ENCODE measurements at regions not wholly inside any gene's neighbourhood (a gene's known extent, or its start where the extent isn't known, plus 50 kb on each side); places are given as distances from the start of the nearest gene placed in this dataset.

DNA sequence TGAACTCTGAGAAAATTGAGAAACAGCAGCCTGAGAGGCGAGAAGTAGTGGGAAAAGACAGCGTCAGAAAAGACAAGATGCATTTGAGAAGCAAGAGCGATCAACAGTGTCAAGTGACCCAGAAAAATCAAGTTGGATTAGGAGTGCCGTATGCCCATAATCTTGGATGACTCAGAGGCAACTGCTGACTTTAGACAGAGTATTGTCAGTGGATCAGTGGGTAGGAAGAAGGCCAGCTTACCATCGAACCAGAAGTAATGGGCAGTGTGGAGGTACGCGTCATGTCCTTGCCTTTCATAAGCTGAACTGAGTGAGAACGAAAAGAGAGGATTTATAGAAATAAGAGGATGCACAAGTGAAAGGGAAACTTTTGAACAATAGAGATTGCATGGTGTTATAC lies 151.0 kb upstream of the NAV3 start:
- Histone ChIP-seq H3K27ac (ENCODE audit: low read length) (no peak overlapping the region), H3K27me3 (ENCODE audit: low read depth, low read length) (no peaks in the 10 kb centered on the region), H3K36me3 (ENCODE audit: control insufficient read depth in 1 of 2, insufficient read depth in 2 of 2, low read length in 2 of 2) (no peaks in the 10 kb centered on the region), H3K4me3 (ENCODE audit: low read depth in 1 of 2, low read length in 2 of 2) (no peak overlapping the region), H3K9me3 (ENCODE audit: control insufficient read depth in 1 of 2, low read length in 2 of 2) (no peaks in the 10 kb centered on the region), H3K4me1 (ENCODE audit: control insufficient read depth in 1 of 2, insufficient read depth in 2 of 2, low read length in 2 of 2) (peaks cover 0 to 1% of the 10 kb centered on the region in 2 donors)

DNA sequence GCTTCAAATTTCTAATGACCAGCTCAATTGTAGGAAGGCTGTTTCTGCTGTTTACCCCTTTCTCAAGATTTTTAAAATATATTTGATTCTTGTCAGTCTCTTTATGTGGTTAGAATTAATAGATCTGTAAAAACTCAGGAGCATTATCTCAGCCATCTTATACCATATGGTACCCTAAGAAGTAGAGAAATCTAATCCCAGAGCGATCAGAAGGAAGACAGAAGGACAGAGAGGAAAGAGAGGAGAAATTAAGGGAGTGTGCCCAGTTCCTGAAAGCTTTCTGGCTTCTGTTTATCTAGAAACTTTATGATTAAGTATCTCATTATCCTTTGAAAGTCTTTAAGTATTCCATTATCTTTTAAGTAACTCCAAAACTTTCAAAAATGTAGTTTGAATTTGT lies 152.1 kb upstream of the NAV3 start:
- H3K36me3 ChIP-seq (ENCODE audit: control insufficient read depth in 1 of 2, insufficient read depth in 2 of 2, low read length in 2 of 2), result no peaks in the 10 kb centered on the region
- no peaks in the 10 kb centered on the region for H3K27me3 ChIP-seq (ENCODE audit: low read depth, low read length)
- H3K4me1 ChIP-seq (ENCODE audit: control insufficient read depth in 1 of 2, insufficient read depth in 2 of 2, low read length in 2 of 2), result no peaks in the 10 kb centered on the region
- no peak overlapping the region for H3K4me3 ChIP-seq (ENCODE audit: low read depth in 1 of 2, low read length in 2 of 2)
- H3K9me3 ChIP-seq (ENCODE audit: control insufficient read depth in 1 of 2, low read length in 2 of 2), result no peaks in the 10 kb centered on the region
- no peak overlapping the region for H3K27ac ChIP-seq (ENCODE audit: low read length)

DNA sequence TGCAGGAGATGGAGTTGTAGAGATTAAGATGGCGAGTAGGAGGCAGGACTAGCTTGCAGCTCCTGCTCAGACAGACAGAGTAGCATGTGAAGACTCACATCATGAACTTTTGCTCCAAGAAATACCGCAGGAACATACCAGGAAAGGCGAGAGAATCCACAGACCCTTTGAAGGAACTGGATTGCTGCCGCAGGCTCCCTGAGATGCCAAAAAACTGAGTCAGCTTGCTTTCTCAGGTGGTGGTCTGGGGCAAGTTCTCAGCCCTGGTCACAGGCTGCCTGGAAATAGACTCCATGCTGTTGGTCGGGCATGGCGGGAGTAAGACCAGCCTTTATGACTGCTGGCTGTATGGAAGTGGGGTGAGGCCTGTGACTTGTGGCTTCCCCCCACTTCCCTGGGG lies 163.6 kb upstream of the NAV3 start:
- no peaks in the 10 kb centered on the region for H3K4me1 ChIP-seq (ENCODE audit: control insufficient read depth in 1 of 2, insufficient read depth in 2 of 2, low read length in 2 of 2)
- no peaks in the 10 kb centered on the region for H3K36me3 ChIP-seq (ENCODE audit: control insufficient read depth in 1 of 2, insufficient read depth in 2 of 2, low read length in 2 of 2)
- H3K27me3 ChIP-seq (ENCODE audit: low read depth, low read length), result no peaks in the 10 kb centered on the region
- no peak overlapping the region for H3K4me3 ChIP-seq (ENCODE audit: low read depth in 1 of 2, low read length in 2 of 2)
- peaks cover 0 to 4% of the 10 kb centered on the region in 2 donors for H3K9me3 ChIP-seq (ENCODE audit: control insufficient read depth in 1 of 2, low read length in 2 of 2)
- H3K27ac ChIP-seq (ENCODE audit: low read length), result no peak overlapping the region

DNA sequence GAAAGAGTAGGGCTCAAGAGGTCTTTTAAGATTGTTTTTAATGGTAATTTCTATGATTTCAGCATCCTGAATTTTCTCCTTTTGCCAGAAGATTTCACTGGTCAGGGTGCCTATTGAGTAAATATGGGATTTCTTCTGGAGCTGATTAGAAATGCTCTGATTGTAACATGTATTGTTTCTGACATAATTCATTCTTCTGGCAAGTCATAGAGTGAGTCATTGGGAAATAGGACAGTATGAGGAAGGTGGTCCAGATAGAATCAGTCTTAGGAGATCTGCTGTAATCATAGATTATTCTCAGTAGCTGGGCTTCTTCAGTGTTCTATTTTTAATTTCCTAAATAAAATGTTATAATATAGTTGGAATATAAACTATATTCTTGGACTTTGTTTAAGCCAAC lies 182.0 kb upstream of the NAV3 start:
- Histone ChIP-seq H3K4me3 (ENCODE audit: low read depth in 1 of 2, low read length in 2 of 2) (no peak overlapping the region), H3K27me3 (ENCODE audit: low read depth, low read length) (no peaks in the 10 kb centered on the region), H3K9me3 (ENCODE audit: control insufficient read depth in 1 of 2, low read length in 2 of 2) (no peaks in the 10 kb centered on the region), H3K27ac (ENCODE audit: low read length) (no peak overlapping the region), H3K4me1 (ENCODE audit: control insufficient read depth in 1 of 2, insufficient read depth in 2 of 2, low read length in 2 of 2) (no peaks in the 10 kb centered on the region), H3K36me3 (ENCODE audit: control insufficient read depth in 1 of 2, insufficient read depth in 2 of 2, low read length in 2 of 2) (no peaks in the 10 kb centered on the region)

DNA sequence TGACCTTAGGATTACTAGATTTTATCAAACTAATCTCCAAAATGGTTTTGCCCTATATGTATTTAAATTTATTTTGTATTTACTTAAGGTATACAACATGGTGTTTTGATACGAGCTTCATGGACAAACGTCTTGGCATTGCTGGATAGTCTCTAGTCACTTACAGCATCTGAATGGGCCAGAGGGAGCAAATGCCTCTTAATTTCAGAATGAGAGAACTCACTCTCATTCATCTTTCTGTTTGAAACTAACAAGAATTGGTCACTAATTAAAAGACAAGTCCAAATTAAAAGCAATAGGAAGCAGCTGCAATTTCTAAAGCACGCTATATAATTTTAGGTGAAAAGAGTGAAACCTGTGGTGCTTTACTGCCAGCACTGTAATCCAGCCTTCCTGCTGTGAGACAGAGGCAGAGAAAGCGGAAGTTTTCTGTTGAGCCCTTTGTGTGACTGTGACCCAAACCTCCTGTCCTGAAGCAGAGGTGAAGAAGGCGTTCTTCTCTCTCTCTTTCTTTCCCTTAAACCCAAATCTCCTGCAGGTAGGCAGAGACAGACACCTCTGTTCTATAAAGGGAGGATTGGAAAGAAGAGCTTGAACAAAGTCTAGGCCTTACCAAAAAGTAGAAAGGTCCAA lies 184.6 kb upstream of the NAV3 start:
- Histone ChIP-seq H3K9me3 (ENCODE audit: control insufficient read depth in 1 of 2, low read length in 2 of 2) (no peaks in the 10 kb centered on the region), H3K27me3 (ENCODE audit: low read depth, low read length) (no peaks in the 10 kb centered on the region), H3K27ac (ENCODE audit: low read length) (no peak overlapping the region), H3K36me3 (ENCODE audit: control insufficient read depth in 1 of 2, insufficient read depth in 2 of 2, low read length in 2 of 2) (no peaks in the 10 kb centered on the region), H3K4me1 (ENCODE audit: control insufficient read depth in 1 of 2, insufficient read depth in 2 of 2, low read length in 2 of 2) (no peaks in the 10 kb centered on the region), H3K4me3 (ENCODE audit: low read depth in 1 of 2, low read length in 2 of 2) (no peak overlapping the region)

DNA sequence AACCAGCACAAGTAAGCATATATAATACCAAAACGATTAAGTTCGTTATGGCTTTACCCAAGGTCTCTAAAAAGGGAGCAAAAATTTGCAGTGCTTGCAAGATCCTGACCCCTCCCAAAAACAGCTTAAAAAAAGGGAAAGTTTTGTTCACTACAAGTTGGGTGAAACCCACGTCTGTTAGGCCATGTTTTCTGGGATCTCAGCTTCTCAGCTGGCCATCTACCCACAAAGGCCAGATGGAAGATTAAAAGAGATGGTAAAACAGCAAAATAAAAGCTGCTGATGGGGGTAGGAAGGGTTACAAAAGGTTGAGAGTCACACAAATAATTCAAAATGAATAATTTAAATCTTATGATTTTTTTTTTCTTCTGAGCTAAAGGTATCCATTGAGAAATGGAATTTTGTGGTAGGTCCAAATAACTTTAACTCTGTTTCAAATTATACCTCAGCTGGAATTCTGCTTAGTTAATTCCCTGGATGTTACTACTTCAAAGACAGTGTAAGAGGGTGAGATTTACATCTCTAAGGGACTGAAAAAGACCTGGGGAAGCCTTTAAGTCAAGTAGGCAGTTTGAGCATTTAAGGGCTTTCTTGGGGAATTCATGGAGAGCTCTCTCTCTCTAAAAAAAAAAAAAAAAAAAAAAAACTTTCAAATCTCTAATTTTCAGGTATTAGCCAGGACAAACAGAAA lies 185.6 kb upstream of the NAV3 start:
- no peaks in the 10 kb centered on the region for H3K27me3 ChIP-seq (ENCODE audit: low read depth, low read length)
- no peak overlapping the region for H3K4me3 ChIP-seq (ENCODE audit: low read depth in 1 of 2, low read length in 2 of 2)
- H3K36me3 ChIP-seq (ENCODE audit: control insufficient read depth in 1 of 2, insufficient read depth in 2 of 2, low read length in 2 of 2), result no peaks in the 10 kb centered on the region
- H3K9me3 ChIP-seq (ENCODE audit: control insufficient read depth in 1 of 2, low read length in 2 of 2), result no peaks in the 10 kb centered on the region
- H3K4me1 ChIP-seq (ENCODE audit: control insufficient read depth in 1 of 2, insufficient read depth in 2 of 2, low read length in 2 of 2), result no peaks in the 10 kb centered on the region
- H3K27ac ChIP-seq (ENCODE audit: low read length), result no peak overlapping the region

DNA sequence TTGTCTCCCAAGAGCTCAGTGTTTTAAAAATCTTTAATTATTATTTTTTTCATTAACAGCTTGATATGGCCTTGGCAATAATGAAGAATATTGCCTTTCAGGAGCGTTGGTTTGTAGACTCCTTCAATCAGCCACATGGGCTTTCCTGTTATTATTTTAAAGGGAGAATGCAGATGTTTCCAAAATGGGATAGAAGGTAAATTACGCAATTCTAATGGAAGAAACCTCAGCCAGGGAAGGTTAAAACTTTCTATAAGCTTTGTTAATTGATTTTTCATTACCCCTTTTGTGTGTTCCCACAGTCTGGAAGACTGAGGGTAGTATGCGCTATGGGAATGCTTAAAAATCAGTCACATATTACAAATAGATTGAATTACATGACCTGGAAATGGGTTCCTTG lies 188.4 kb upstream of the NAV3 start:
- Histone ChIP-seq H3K27me3 (ENCODE audit: low read depth, low read length) (no peaks in the 10 kb centered on the region), H3K4me3 (ENCODE audit: low read depth in 1 of 2, low read length in 2 of 2) (no peak overlapping the region), H3K4me1 (ENCODE audit: control insufficient read depth in 1 of 2, insufficient read depth in 2 of 2, low read length in 2 of 2) (no peaks in the 10 kb centered on the region), H3K36me3 (ENCODE audit: control insufficient read depth in 1 of 2, insufficient read depth in 2 of 2, low read length in 2 of 2) (no peaks in the 10 kb centered on the region), H3K27ac (ENCODE audit: low read length) (no peak overlapping the region), H3K9me3 (ENCODE audit: control insufficient read depth in 1 of 2, low read length in 2 of 2) (no peaks in the 10 kb centered on the region)

DNA sequence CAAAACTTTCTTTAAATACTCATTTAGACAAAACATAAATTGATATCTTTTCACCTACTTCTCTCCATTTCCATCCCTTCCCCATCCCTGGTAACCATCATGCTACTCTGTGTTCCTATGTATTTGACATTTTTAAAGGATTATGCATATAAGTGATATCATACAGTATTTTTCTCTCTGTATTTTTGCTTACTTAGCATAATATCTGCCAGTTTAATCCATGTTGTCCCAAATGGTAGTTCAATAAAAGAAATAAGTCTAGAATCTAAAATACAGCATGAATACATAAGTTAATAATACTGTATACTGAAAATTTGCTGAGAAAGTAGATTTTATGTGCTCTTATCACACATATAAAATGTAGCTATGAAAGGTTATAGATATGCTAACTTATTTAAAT lies 190.3 kb upstream of the NAV3 start:
- no peak overlapping the region for H3K4me3 ChIP-seq (ENCODE audit: low read depth in 1 of 2, low read length in 2 of 2)

DNA sequence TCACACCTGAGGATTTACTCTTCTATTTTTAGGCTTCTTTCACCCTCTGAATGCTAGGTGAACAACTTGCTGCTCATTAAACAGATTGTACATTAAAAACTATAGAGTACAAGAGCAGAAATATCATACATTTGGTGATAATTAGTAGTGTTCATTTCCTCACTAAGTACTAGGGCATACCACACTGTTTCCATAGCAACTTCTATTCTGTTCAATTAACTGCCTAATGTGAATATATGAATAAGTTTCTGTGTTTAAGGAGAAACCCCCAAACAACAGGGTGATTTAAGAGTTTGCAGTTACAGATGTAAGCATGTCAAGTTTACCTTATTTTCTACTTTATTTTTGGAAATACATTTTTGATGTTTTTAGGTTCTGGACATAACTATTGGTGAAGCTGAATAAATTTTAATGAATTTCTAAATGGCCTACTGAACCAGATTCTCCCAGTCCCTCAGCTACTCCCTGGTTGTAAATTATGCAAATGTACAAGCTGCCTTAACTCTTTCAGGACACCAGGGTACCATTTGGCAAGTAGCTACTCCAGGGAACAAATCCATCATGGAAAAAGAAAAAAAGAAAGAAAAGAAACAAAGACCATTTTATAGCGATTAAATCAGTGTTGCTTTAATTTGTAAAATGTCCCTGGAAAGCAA lies 199.8 kb upstream of the NAV3 start:
- Histone ChIP-seq H3K27ac (ENCODE audit: low read length) (no peak overlapping the region), H3K4me1 (ENCODE audit: control insufficient read depth in 1 of 2, insufficient read depth in 2 of 2, low read length in 2 of 2) (no peaks in the 10 kb centered on the region), H3K9me3 (ENCODE audit: control insufficient read depth in 1 of 2, low read length in 2 of 2) (no peaks in the 10 kb centered on the region), H3K27me3 (ENCODE audit: low read depth, low read length) (no peaks in the 10 kb centered on the region), H3K36me3 (ENCODE audit: control insufficient read depth in 1 of 2, insufficient read depth in 2 of 2, low read length in 2 of 2) (no peaks in the 10 kb centered on the region), H3K4me3 (ENCODE audit: low read depth in 1 of 2, low read length in 2 of 2) (no peak overlapping the region)

More for the DNA sequence above, 190.3 kb upstream of the NAV3 start:
- Histone ChIP-seq H3K27ac (ENCODE audit: low read length) (no peak overlapping the region), H3K9me3 (ENCODE audit: control insufficient read depth in 1 of 2, low read length in 2 of 2) (no peaks in the 10 kb centered on the region), H3K27me3 (ENCODE audit: low read depth, low read length) (no peaks in the 10 kb centered on the region), H3K36me3 (ENCODE audit: control insufficient read depth in 1 of 2, insufficient read depth in 2 of 2, low read length in 2 of 2) (no peaks in the 10 kb centered on the region), H3K4me1 (ENCODE audit: control insufficient read depth in 1 of 2, insufficient read depth in 2 of 2, low read length in 2 of 2) (no peaks in the 10 kb centered on the region)

DNA sequence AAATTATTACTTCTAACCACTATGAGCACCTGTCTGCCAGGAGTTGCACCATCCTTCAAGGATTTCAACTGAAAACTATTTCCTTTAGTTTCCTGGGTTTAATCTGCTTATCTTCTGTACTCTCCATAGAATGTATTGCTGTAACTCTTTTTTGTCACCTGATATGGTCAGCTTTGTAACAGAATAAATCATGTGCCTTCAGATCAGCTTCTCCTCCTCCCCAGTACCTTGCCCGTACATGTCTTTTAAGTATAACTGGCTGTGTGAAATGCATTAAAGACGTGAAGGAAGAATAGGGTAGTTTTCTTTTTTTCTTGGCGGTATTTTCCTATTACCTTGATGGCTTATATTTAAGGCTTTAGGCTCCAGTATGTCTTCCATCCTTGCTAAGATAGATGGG lies 200.3 kb upstream of the NAV3 start:
- H3K27ac ChIP-seq (ENCODE audit: low read length), result no peak overlapping the region
- H3K4me1 ChIP-seq (ENCODE audit: control insufficient read depth in 1 of 2, insufficient read depth in 2 of 2, low read length in 2 of 2), result no peaks in the 10 kb centered on the region
- H3K27me3 ChIP-seq (ENCODE audit: low read depth, low read length), result no peaks in the 10 kb centered on the region
- H3K36me3 ChIP-seq (ENCODE audit: control insufficient read depth in 1 of 2, insufficient read depth in 2 of 2, low read length in 2 of 2), result no peaks in the 10 kb centered on the region
- H3K9me3 ChIP-seq (ENCODE audit: control insufficient read depth in 1 of 2, low read length in 2 of 2), result no peaks in the 10 kb centered on the region
- no peak overlapping the region for H3K4me3 ChIP-seq (ENCODE audit: low read depth in 1 of 2, low read length in 2 of 2)

DNA sequence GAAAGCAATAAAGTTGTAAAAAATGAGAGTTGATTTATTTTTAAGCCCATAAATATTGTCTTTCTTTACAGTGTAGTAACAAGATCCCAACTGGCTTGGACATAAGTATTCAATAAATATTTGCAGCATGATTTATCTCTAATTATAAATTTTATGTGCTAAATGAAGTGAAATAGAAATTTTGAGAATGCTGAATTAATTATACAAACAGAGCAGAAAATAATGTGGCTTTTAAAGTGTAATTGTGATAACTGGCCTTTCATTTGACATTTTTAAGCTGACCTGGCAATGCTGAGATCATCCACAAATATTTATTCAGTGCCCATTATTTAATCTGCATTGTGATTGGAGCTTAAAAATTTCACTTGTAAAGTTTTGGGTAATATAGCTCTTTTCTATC lies 201.6 kb upstream of the NAV3 start:
- Histone ChIP-seq H3K27me3 (ENCODE audit: low read depth, low read length) (no peaks in the 10 kb centered on the region), H3K27ac (ENCODE audit: low read length) (no peak overlapping the region), H3K4me1 (ENCODE audit: control insufficient read depth in 1 of 2, insufficient read depth in 2 of 2, low read length in 2 of 2) (no peaks in the 10 kb centered on the region), H3K4me3 (ENCODE audit: low read depth in 1 of 2, low read length in 2 of 2) (no peak overlapping the region), H3K9me3 (ENCODE audit: control insufficient read depth in 1 of 2, low read length in 2 of 2) (no peaks in the 10 kb centered on the region), H3K36me3 (ENCODE audit: control insufficient read depth in 1 of 2, insufficient read depth in 2 of 2, low read length in 2 of 2) (no peaks in the 10 kb centered on the region)

Data from muscle layer of duodenum (tissue), 2 donors.